Caco-2 (cell line): ENCODE measurements at regions not wholly inside any gene's neighbourhood (a gene's known extent, or its start where the extent isn't known, plus 50 kb on each side); places are given as distances from the start of the nearest gene placed in this dataset.

ENCODE experiments used
- BruUV-seq: library from RNA; stranded (reverse); fragments of 400-500 nt; replicated peaks from 2 replicates; lab custom pipeline; 2021; lab: Mats Ljungman, UMichigan
- CTCF ChIA-PET: fragments of 300-600 bp; sonication (Branson Sonifier 250); formaldehyde crosslinking; loops from one replicate; lab custom pipeline; 2022; ENCODE audit warnings: antibody characterized with exemption; lab: Charles Lee
- POLR2A ChIA-PET: fragments of 300-600 bp; sonication (Branson Sonifier 250); formaldehyde crosslinking; loops from one replicate; lab custom pipeline; 2022; ENCODE audit warnings: antibody characterized with exemption; lab: Charles Lee
- DNase-seq, 2 experiments: peaks; one replicate each; pipeline versions ENCODE4 v3.0.0 to v3.0.0-alpha.2; 2020 to 2022
- H3K27me3 ChIP-seq: replicated peaks from 2 replicates; pipeline ENCODE4 v1.6.0; 2011; ENCODE audit warnings: low read length; ENCODE audit not compliant: control insufficient read depth, insufficient read depth
- H3K36me3 ChIP-seq: 2 replicates; pipeline ENCODE4 v1.5.1; 2011; ENCODE audit warnings: low read length; ENCODE audit not compliant: control insufficient read depth, insufficient read depth
- H3K4me1 ChIP-seq: fragments of 250-450 bp; sonication (Bioruptor Pico); 2 replicates; pipeline ENCODE4 v1.5.1; 2020; ENCODE audit warnings: mild to moderate bottlenecking
- H3K4me3 ChIP-seq: 2 replicates; pipeline ENCODE4 v1.5.1; 2011; ENCODE audit warnings: low read depth, mild to moderate bottlenecking, control low read depth, low read length
- H3K9me3 ChIP-seq: fragments of 250-450 bp; sonication (Bioruptor Pico); 2 replicates; pipeline ENCODE4 v1.5.1; 2020; ENCODE audit warnings: mild to moderate bottlenecking, moderate library complexity
- H3K27ac Mint-ChIP-seq: one replicate; pipeline ENCODE4 v1.8.0; 2022; ENCODE audit warnings: mixed read lengths; ENCODE audit not compliant: unreplicated experiment
- H3K27me3 Mint-ChIP-seq: one replicate; pipeline ENCODE4 v1.8.0; 2022; ENCODE audit warnings: mixed read lengths; ENCODE audit not compliant: insufficient read depth, unreplicated experiment
- H3K36me3 Mint-ChIP-seq: one replicate; pipeline ENCODE4 v1.8.0; 2022; ENCODE audit warnings: mild to moderate bottlenecking, mixed read lengths; ENCODE audit not compliant: insufficient read depth, unreplicated experiment
- H3K4me1 Mint-ChIP-seq: one replicate; pipeline ENCODE4 v1.8.0; 2022; ENCODE audit warnings: low read depth, mixed read lengths; ENCODE audit not compliant: unreplicated experiment
- H3K4me3 Mint-ChIP-seq: one replicate; pipeline ENCODE4 v1.8.0; 2022; ENCODE audit warnings: mild to moderate bottlenecking, moderate library complexity, mixed read lengths; ENCODE audit not compliant: unreplicated experiment
- H3K9me3 Mint-ChIP-seq: one replicate; pipeline ENCODE4 v1.8.0; 2022; ENCODE audit warnings: mixed read lengths; ENCODE audit not compliant: unreplicated experiment
- CTCF ChIP-seq, 2 experiments: fragments of 200-600 bp in 1 of 2; IDR thresholded peaks; 1 replicate in 1 of 2; 2 replicates in 1 of 2; pipeline versions ENCODE4 v1.5.1 to v1.8.0; 2011 to 2022; ENCODE audit warnings: antibody characterized with exemption in 1 of 2, control low read depth in 1 of 2, inconsistent platforms in 1 of 2, low read depth in 1 of 2, low read length in 1 of 2, mild to moderate bottlenecking in 1 of 2, moderate library complexity in 1 of 2; ENCODE audit not compliant: insufficient read depth in 1 of 2, severe bottlenecking in 1 of 2, unreplicated experiment in 1 of 2
- intact Hi-C: fragments of 100-400 bp; cut with micrococcal nuclease; formaldehyde crosslinking; loops from one replicate; pipeline ENCODE4 v1.10.0; 2022; ENCODE audit not compliant: unreplicated experiment

GRCh38 chr12:40569626-40570179 is 122.5 kb upstream of the CNTN1 start:
- Mint-ChIP-seq H3K9me3 (no peaks in the 10 kb centered on the region), H3K4me1 (no peaks in the 10 kb centered on the region), H3K36me3 (no peaks in the 10 kb centered on the region), H3K4me3 (no peak overlapping the region), H3K27me3 (peaks cover 3% of the 10 kb centered on the region), H3K27ac (no peak overlapping the region)
- DNase-seq: no peak
- no peaks in the 10 kb centered on the region for H3K4me1 ChIP-seq
- no peak for TF ChIP-seq CTCF (IDR thresholded peaks at IDR 0.05; ENCODE audit: insufficient read depth in 1 of 2, low read depth in 1 of 2, low read length in 1 of 2, severe bottlenecking in 1 of 2, unreplicated experiment in 1 of 2)
- ChIA-PET CTCF (no interaction called here), POLR2A (no interaction called here)
- no TSS peak for BruUV-seq
- no peak overlapping the region for H3K4me3 ChIP-seq
- H3K36me3 ChIP-seq: no peaks in the 10 kb centered on the region
- no peaks in the 10 kb centered on the region for H3K27me3 ChIP-seq
- H3K9me3 ChIP-seq: no peaks in the 10 kb centered on the region
- intact Hi-C loops: no loop called here

GRCh38 chr12:40573024-40573423 is 119.2 kb upstream of the CNTN1 start:
- intact Hi-C loops: no loop called here
- H3K9me3 ChIP-seq: no peaks in the 10 kb centered on the region
- H3K4me3 Mint-ChIP-seq: no peak overlapping the region
- TF ChIP-seq CTCF (IDR thresholded peaks at IDR 0.05; ENCODE audit: insufficient read depth in 1 of 2, low read depth in 1 of 2, low read length in 1 of 2, severe bottlenecking in 1 of 2, unreplicated experiment in 1 of 2): no peak
- no peak overlapping the region for H3K27ac Mint-ChIP-seq
- H3K9me3 Mint-ChIP-seq: peaks cover 6% of the 10 kb centered on the region
- no peaks in the 10 kb centered on the region for H3K36me3 ChIP-seq
- no peaks in the 10 kb centered on the region for H3K4me1 ChIP-seq
- CTCF ChIA-PET: no interaction called here
- peaks cover 1% of the 10 kb centered on the region for H3K27me3 Mint-ChIP-seq
- no peaks in the 10 kb centered on the region for H3K27me3 ChIP-seq
- H3K36me3 Mint-ChIP-seq: no peaks in the 10 kb centered on the region
- BruUV-seq: no TSS peak
- H3K4me1 Mint-ChIP-seq: no peaks in the 10 kb centered on the region
- no peak overlapping the region for H3K4me3 ChIP-seq
- POLR2A ChIA-PET: no interaction called here
- DNase-seq: no peak

- no peak overlapping the region for H3K27ac Mint-ChIP-seq
Measured at GRCh38 chr12:40575987-40576386, 116.3 kb upstream of the CNTN1 start.

More at GRCh38 chr12:40575987-40576386, 116.3 kb upstream of the CNTN1 start:
- POLR2A ChIA-PET: no interaction called here
- intact Hi-C loops: no loop called here
- Histone ChIP-seq H3K4me1 (no peaks in the 10 kb centered on the region), H3K27me3 (no peaks in the 10 kb centered on the region), H3K4me3 (no peak overlapping the region), H3K9me3 (0 out of 2 replicates have a peak, but pooled peaks cover 6% of the 10 kb centered on the region), H3K36me3 (no peaks in the 10 kb centered on the region)
- H3K27me3 Mint-ChIP-seq: peaks cover 2% of the 10 kb centered on the region
- no peaks in the 10 kb centered on the region for H3K36me3 Mint-ChIP-seq
- no TSS peak for BruUV-seq
- no peak for DNase-seq
- peaks cover 22% of the 10 kb centered on the region for H3K9me3 Mint-ChIP-seq
- TF ChIP-seq CTCF (IDR thresholded peaks at IDR 0.05; ENCODE audit: insufficient read depth in 1 of 2, low read depth in 1 of 2, low read length in 1 of 2, severe bottlenecking in 1 of 2, unreplicated experiment in 1 of 2): no peak
- CTCF ChIA-PET: no interaction called here
- no peak overlapping the region for H3K4me3 Mint-ChIP-seq
- H3K4me1 Mint-ChIP-seq: no peaks in the 10 kb centered on the region
